ENCODE measurements at regions not wholly inside any gene's neighbourhood (a gene's known extent, or its start where the extent isn't known, plus 50 kb on each side); places are given as distances from the start of the nearest gene placed in this dataset.

- in situ Hi-C loops (cut with MboI) (no loop called here), intact Hi-C loops (cut with micrococcal nuclease) (no loop called here)
- H3K27me3 ChIP-seq (ENCODE audit: control insufficient read depth in 2 of 2, insufficient read depth in 2 of 2, low read length in 2 of 2): no peaks in the 10 kb centered on the region
- no peaks in the 10 kb centered on the region for H3K36me3 ChIP-seq (ENCODE audit: control insufficient read depth, insufficient read depth, low read length)
- no TSS peak for BruUV-seq (replicated peaks)
- H3K4me1 ChIP-seq (replicated peaks in 1 of 2; ENCODE audit: control insufficient read depth in 2 of 2, insufficient read depth in 2 of 2, low read length in 2 of 2): no peaks in the 10 kb centered on the region
- ChIA-PET POLR2A (no interaction called here), CTCF (ENCODE audit: low intra/inter-chr PET ratio) (no interaction called here)
- under 1% methylated on average over 5 of the region's 5 CpGs for WGBS (ENCODE audit: insufficient coverage, low coverage, missing lambda C conversion rate)
- H4K20me1 ChIP-seq (replicated peaks; ENCODE audit: control insufficient read depth, insufficient read depth, low read length): no peaks in the 10 kb centered on the region
- no peak overlapping the region for H3K4me3 ChIP-seq
- H3K9me3 ChIP-seq (replicated peaks; ENCODE audit: control insufficient read depth, insufficient read depth, low read depth, low read length): no peaks in the 10 kb centered on the region
- DNase-seq (ENCODE audit: extremely low read depth in 1 of 4, low spot score in 3 of 4): no peak
- FAIRE-seq: no peak
- no peak overlapping the region for H3K4me2 ChIP-seq (ENCODE audit: insufficient read depth, low read length)
- ATAC-seq: no peak
- H3K9ac ChIP-seq (ENCODE audit: insufficient read depth in 1 of 2, low read depth in 2 of 2, low read length in 2 of 2): no peak overlapping the region
- no peak overlapping the region for H3K27ac ChIP-seq (ENCODE audit: extremely low read depth, low read depth, low read length)
- no peaks in the 10 kb centered on the region for H3K9me1 ChIP-seq (ENCODE audit: control insufficient read depth, insufficient read depth, low read length)
- H2AFZ ChIP-seq (ENCODE audit: low read depth, low read length): no peak overlapping the region
- no peaks in the 10 kb centered on the region for H3K79me2 ChIP-seq (ENCODE audit: control insufficient read depth, insufficient read depth, low read length)
- TF ChIP-seq, protein P1, sequence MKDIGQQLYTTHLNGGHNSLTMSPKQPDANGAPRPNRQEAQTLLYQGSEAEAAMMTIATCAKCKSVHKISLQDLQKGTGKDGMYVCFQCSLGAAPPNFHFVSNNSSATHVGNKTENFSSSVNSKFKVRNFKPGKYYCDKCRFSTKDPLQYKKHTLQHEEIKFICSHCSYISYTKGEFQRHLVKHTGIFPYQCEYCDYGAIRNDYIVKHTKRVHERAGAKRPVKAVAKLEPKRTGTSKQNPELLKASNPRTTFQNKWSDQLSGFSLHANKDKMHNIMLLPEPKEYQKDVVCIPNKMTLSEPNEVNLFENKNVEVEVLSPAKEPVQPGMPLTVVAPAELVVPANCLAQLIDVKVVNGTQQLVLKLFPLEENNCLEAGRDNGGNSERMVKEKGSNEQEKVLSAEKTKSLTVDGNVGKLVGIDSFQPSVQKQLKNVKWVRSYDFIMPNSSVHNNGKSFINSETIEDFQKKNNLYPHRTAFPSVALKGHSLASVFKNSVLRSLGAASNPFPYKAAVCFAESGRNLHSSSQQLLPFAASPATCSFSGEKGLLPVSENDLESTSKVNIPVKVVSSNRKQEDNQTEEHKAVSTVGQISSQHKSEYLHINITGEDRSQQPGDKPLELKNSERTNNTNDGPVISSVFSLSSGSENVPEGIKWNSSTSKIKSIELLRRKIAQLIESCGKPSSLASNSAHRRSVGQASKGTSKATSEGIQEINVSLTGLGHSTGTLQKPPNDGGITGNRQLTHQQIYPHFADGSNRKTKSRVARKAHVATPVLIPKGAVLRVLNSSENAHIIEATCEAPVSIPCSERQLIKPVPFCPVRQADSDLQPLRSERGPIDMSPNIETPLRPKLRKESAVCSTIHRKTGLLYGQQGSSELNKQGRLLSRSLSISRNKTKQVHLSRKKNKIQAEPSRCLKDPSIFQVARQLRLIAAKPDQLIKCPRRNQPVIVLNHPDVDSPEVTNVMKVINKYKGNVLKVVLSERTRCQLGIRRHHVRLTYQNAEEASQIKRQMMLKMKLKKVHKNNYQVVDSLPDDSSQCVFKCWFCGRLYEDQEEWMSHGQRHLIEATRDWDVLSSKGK (CRISPR knock-in tag; IDR thresholded peaks at IDR 0.05): no peak
- TF ChIP-seq, protein P2, sequence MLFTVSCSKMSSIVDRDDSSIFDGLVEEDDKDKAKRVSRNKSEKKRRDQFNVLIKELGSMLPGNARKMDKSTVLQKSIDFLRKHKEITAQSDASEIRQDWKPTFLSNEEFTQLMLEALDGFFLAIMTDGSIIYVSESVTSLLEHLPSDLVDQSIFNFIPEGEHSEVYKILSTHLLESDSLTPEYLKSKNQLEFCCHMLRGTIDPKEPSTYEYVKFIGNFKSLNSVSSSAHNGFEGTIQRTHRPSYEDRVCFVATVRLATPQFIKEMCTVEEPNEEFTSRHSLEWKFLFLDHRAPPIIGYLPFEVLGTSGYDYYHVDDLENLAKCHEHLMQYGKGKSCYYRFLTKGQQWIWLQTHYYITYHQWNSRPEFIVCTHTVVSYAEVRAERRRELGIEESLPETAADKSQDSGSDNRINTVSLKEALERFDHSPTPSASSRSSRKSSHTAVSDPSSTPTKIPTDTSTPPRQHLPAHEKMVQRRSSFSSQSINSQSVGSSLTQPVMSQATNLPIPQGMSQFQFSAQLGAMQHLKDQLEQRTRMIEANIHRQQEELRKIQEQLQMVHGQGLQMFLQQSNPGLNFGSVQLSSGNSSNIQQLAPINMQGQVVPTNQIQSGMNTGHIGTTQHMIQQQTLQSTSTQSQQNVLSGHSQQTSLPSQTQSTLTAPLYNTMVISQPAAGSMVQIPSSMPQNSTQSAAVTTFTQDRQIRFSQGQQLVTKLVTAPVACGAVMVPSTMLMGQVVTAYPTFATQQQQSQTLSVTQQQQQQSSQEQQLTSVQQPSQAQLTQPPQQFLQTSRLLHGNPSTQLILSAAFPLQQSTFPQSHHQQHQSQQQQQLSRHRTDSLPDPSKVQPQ (CRISPR knock-in tag; IDR thresholded peaks at IDR 0.05; ENCODE audit: borderline replicate concordance): no peak
- TF ChIP-seq BCL6 (CRISPR knock-in tag; IDR thresholded peaks at IDR 0.05) (no peak), HSF4 (CRISPR knock-in tag; IDR thresholded peaks at IDR 0.05; ENCODE audit: borderline replicate concordance) (no peak), SMARCA5 (IDR thresholded peaks at IDR 0.05) (no peak), RBM22 (IDR thresholded peaks at IDR 0.05; ENCODE audit: low read depth, low read length, poor library complexity, severe bottlenecking) (no peak), GTF3C2 (IDR thresholded peaks at IDR 0.05; ENCODE audit: borderline replicate concordance, extremely low read depth, insufficient read length) (no peak), CCNT2 (IDR thresholded peaks at IDR 0.05; ENCODE audit: borderline replicate concordance, extremely low read depth, insufficient read length, low read depth, low read length) (no peak), CHD4 (IDR thresholded peaks at IDR 0.05; ENCODE audit: insufficient read depth, insufficient replicate concordance, low read depth, low read length, poor library complexity, severe bottlenecking) (no peak), KDM2B (CRISPR knock-in tag; IDR thresholded peaks at IDR 0.05) (no peak)
- TF ChIP-seq, protein P3, sequence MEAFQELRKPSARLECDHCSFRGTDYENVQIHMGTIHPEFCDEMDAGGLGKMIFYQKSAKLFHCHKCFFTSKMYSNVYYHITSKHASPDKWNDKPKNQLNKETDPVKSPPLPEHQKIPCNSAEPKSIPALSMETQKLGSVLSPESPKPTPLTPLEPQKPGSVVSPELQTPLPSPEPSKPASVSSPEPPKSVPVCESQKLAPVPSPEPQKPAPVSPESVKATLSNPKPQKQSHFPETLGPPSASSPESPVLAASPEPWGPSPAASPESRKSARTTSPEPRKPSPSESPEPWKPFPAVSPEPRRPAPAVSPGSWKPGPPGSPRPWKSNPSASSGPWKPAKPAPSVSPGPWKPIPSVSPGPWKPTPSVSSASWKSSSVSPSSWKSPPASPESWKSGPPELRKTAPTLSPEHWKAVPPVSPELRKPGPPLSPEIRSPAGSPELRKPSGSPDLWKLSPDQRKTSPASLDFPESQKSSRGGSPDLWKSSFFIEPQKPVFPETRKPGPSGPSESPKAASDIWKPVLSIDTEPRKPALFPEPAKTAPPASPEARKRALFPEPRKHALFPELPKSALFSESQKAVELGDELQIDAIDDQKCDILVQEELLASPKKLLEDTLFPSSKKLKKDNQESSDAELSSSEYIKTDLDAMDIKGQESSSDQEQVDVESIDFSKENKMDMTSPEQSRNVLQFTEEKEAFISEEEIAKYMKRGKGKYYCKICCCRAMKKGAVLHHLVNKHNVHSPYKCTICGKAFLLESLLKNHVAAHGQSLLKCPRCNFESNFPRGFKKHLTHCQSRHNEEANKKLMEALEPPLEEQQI (IDR thresholded peaks at IDR 0.05): no peak
Measured at GRCh38 chr6:153621070-153621469, 418.0 kb upstream of the OPRM1 start.
